GM12873 (cell line): ENCODE measurements at regions not wholly inside any gene's neighbourhood (a gene's known extent, or its start where the extent isn't known, plus 50 kb on each side); places are given as distances from the start of the nearest gene placed in this dataset.

Source experiments
- TF ChIP-seq, protein P1 (sequence below): IDR thresholded peaks from 2 replicates; pipeline ENCODE4 v1.5.1; 2012; ENCODE audit warnings: low read depth, mild to moderate bottlenecking, moderate library complexity, low read length, control low read depth; ENCODE audit not compliant: insufficient read depth; ENCODE audit errors: missing control alignments

DNA sequence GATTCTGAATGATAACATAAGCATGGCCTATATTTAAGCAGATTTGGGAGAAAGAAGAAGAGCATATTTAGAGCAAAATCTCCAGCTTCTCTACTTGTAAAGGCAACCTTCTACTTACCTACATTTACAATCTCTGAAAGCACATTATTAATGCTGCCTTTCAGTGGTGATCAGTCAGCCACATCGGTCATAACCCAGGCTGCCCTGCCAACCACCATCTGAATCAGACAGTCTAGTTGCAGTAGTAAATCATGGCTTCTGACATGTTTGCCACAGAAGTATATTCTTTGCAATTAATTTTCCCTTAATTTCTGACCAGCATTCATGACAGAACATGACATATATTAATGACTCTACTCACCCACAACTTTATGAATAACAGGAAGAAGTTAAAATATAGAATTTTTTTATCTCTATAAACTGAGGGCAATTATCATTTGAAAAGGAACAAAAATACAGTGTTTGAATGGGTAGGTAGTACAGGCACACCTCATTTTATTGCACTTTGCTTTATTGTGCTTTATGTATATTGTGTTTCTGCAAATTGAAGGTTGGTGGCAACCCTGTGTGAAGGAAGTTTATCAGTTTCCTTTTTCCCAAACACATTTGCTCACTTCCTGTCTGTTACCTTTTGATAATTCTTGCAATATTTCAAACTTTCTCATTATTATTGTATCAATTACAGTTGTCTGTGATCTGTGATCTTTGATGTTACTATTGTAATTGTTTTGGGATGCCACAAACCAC lies 531.6 kb upstream of the CHAC2 start:
- TF ChIP-seq, protein P1, sequence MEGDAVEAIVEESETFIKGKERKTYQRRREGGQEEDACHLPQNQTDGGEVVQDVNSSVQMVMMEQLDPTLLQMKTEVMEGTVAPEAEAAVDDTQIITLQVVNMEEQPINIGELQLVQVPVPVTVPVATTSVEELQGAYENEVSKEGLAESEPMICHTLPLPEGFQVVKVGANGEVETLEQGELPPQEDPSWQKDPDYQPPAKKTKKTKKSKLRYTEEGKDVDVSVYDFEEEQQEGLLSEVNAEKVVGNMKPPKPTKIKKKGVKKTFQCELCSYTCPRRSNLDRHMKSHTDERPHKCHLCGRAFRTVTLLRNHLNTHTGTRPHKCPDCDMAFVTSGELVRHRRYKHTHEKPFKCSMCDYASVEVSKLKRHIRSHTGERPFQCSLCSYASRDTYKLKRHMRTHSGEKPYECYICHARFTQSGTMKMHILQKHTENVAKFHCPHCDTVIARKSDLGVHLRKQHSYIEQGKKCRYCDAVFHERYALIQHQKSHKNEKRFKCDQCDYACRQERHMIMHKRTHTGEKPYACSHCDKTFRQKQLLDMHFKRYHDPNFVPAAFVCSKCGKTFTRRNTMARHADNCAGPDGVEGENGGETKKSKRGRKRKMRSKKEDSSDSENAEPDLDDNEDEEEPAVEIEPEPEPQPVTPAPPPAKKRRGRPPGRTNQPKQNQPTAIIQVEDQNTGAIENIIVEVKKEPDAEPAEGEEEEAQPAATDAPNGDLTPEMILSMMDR, result no peak

DNA sequence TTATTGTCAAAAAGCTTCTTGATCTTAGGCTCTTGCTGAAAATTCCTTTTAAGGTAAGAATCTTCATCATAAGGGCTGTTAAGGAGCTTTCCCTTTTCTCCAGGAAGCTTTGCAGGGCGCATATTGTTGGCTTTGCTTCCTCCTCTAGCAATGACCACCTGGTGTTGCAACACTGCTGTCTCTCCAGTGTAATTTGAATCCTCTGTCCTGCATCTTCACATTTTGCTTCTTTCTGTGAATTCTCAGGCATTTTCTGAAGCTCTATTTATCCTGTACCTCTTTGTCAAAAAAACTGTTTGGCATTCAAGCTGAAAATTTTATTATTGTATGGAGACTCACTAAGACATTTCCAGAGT lies 533.1 kb upstream of the CHAC2 start:
- TF ChIP-seq, protein P1, result no peak

DNA sequence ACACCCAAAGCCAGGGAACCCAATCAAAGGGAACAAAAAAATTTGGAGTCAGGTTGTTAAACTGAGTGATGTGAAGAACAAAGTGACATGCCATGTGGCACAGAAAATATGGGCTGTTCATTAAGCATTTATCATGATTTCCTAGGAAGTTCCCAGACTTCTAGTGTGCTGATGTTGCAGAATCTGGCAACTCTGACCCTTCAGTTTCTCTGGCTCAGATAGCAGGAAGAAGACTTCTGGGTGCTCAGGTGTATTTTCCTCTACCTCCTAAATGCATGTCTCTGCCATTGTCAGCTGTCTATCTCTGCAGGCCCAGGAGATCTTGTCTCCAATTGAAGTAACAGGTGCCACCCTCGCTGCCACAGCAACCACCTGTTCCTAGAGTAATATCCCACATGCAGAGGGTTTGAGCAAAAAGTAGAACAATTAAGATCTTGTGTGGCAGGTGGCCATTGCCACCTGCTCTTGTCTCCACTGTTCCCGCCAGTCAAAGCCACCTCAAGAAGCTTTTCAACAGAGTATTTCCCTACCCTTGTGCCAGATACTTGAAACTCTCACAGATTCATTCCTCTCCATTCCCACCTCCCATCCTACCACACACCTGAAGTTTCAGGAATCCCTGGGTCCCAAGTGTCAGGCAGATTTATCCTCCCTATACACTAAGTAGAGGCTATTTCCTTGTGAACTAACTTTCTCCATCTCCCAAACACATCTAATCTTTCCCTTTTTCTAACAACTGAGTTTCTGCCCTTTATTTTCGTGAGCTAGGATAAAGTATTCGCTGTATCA lies 533.7 kb upstream of the CHAC2 start:
- TF ChIP-seq, protein P1, result no peak

DNA sequence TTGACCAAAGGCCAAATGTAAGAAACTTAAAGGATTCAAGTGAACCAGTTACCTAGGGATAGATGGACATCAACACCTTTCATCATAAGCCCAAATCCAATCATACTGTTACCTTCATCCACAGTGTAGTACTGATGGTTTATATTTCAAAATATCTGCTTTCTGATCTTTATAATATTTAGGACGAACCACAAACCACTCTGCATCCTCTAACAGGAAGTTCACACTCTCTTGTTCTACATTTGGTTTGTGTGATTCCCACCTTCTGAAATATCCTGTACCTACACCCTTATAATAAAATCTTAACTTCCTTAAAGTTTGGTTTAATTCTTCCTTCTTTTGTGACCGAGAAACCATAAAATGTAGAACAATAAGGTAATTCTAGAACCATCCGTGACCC lies 535.7 kb upstream of the CHAC2 start:
- TF ChIP-seq, protein P1, result no peak

DNA sequence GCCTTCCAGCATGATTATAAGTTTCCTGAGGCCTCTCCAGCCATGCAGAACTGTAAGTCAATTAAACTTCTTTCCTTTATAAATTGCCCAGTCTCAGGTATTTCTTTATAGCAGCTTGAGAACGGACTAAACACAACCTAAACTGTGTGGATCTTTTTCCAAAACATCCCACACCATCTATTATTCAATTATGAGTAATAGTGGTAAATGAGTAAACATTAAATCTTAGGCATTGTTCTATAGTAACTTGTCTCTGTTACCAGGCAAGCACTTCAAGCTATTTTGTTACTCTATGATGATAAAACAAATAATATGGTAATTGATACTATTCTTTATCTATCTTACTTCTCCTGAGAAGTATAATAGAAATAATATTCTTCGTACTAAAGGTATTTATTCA lies 536.9 kb upstream of the CHAC2 start:
- TF ChIP-seq, protein P1, result no peak

DNA sequence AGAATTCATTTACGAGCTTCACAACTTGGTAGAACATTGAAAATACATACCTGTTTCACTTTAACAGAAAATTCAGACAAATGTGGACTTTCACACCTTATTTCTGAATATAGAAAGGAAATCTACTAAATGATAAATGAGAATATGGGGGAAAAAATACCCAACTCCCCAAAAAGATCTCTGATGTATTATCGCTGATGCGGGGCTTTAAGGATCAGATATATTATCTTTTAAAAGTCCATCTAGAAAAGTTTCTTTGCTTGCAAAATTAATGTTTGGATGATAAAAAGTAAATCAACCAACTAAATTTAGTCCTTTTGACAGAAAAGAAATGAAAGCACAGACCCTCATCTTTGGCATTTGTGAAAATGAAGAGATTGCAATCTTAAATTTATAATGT lies 540.1 kb upstream of the CHAC2 start:
- TF ChIP-seq, protein P1, result no peak

DNA sequence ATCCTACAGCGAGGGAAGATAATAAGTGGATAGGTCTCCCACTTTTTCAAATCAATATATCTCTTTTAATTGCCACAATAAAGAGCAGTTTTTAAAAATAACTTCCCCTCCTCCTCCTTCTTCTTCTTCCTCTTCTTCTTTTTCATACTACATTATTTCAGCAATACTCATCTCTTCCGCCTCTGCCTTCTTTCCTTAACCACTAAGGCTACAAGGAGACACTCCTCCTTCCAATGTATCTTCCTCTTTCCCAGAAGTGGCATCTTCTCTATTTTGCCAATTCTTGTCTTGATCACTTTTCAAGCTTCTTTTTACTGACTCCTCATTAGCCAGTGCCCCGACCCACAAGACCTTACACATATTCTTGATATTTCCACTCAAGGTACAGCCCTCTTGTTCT lies 546.6 kb upstream of the CHAC2 start:
- TF ChIP-seq, protein P1, result no peak
